ENCODE measurements at regions not wholly inside any gene's neighbourhood (a gene's known extent, or its start where the extent isn't known, plus 50 kb on each side); places are given as distances from the start of the nearest gene placed in this dataset.
"Not testable (repeated sequence)": the region's sequence is repeated elsewhere in the genome, so short reads cannot be mapped to it uniquely, and the experiment has no call there.

DNA sequence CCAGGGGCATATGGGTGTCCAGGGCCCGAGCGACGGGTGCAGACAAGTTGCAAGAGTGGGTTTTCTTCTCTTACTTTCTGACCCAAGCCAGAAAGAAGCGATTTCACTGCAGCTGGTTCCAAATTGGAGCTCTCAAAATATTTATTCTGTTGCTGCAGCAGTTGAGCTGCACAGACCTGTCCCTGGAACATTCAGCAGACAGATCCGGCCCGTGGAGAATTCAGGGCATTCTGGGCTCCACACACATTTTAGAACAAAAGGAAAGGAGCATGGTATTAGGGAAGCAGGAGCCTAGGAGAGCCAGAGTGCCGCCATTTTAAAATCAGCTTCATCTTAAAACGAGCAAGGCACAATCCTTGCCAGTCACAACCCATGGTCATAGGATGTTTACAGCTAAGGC lies 135.3 kb upstream of the TPM1 start:
- DNase-seq (ENCODE audit: low read depth in 3 of 3) = no peak

DNA sequence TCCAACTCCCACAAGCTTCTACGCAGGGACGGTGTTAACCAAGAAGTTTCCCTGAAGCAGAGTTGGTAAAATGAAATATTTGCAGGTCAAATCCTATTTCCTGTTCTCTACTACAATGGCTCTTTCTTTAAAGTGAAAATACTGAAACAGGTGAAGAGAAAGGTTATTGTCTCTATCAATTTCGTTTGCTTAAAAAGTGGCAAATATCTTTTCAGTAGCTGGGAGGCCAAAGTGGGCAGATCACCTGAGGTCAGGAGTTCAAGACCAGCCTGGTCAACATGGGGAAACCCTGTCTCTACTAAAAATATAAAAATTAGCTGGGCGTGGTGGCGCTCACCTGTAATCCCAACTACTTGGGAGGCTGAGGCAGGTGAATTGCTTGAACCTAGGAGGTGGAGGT lies 134.2 kb upstream of the TPM1 start:
- DNase-seq (ENCODE audit: low read depth in 3 of 3) = not testable (repeated sequence)

DNA sequence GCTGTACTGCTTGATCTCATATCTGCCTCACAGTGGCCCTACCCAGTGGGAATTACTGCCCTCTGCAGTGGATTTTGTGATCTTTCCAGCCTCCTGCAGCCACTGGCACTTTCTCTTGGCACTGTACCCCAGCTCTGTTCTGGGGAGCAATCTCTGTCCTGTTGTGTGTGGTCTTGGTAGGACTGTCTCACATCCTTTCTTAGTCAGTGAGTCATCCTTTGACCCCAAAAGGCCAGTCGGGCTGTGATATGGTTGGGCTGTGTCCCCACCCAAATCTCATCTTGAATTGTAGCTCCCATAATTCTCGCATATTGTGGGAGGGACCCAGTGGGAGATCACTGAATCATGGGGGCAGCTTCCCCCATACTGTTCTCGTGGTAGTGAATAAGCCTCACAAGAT lies 133.3 kb upstream of the TPM1 start:
- DNase-seq (ENCODE audit: low read depth in 3 of 3) = no peak

DNA sequence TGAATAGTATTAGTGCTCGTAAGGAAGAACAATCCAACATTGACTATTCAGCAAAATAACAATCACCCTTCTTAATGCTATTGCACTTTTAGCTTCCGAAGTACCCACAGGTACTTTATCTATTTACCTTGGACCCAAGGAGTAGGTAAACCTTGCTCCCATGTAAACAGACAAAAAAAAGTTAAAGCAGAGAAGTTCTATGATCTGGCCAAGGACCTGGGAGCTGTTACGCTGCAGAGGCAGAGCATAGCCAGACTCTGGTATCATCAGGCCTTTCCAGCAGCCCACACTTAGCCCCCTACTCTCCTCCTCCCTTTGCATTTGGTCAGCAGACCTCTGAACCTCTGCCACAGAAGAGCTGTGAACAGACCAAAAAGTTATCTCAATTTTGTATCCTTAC lies 130.3 kb upstream of the TPM1 start:
- no peak for DNase-seq (ENCODE audit: low read depth in 3 of 3)

DNA sequence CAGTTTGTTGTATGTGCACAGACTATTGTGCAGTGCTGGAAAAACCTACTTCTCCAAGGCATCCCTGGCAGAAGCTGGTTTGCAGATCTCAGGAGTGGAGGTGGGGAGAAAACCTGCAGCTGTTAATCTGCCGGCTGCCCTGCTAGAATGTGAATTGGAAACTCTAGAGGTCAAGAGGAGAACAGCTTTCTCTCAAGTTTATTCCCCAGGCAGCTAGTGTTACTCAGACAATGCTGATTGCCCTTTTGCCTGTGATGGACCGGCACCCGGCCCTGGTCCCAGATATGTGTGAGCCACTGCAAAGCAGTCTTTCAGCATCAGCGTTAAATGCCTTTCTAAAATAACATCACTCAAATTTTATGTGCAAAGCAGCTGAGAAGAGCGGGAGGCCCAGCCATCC lies 129.7 kb upstream of the TPM1 start:
- DNase-seq (ENCODE audit: low read depth in 3 of 3) = no peak

DNA sequence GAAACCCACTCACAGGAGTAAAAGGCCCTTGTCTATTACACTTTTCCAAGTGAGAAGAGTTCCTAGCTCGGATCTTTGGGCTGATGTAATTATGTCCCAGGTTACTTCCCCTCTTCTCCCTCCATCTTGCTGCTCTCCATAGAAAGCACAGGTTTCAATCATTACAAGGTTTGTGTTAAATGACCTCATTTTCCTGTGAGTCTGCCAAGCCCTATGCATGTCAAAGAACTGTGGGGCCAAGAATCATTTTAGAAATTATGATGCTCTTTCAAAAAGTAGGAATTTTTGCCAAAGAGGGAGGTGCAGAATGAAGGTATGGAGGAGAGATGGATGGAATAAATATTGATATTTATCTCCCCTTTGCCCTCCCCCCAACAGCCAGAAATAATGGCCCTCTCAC lies 129.3 kb upstream of the TPM1 start:
- DNase-seq (ENCODE audit: low read depth in 3 of 3) = no peak

DNA sequence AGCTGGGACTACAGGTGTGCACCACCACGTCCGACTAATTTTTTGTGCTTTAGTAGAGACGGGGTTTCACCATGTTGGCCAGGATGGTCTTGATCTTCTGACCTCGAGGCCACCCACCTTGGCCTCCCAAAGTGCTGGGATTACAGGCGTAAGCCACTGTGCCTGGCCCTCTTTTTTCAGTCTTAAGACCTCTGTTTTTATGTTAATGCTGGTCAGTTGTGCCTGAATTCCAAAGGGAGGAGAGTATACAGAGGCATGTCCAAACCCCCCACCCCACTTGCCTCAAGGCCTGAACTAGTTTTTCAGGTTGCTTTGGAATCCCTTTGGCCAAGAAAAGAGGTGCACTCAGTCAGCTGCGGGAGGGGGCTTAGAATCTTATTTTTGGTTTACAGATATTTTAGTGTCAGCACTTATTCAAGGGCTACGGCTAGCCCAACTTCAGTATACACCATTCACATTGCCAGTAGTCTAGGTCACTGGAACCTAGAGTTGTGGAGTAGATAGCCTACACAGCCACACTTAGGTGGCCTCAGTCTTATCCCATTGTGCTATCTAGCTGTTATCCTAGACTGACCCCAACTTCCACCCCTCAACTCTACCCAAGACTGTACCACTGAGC lies 128.0 kb upstream of the TPM1 start:
- no peak for DNase-seq (ENCODE audit: low read depth in 3 of 3)

DNA sequence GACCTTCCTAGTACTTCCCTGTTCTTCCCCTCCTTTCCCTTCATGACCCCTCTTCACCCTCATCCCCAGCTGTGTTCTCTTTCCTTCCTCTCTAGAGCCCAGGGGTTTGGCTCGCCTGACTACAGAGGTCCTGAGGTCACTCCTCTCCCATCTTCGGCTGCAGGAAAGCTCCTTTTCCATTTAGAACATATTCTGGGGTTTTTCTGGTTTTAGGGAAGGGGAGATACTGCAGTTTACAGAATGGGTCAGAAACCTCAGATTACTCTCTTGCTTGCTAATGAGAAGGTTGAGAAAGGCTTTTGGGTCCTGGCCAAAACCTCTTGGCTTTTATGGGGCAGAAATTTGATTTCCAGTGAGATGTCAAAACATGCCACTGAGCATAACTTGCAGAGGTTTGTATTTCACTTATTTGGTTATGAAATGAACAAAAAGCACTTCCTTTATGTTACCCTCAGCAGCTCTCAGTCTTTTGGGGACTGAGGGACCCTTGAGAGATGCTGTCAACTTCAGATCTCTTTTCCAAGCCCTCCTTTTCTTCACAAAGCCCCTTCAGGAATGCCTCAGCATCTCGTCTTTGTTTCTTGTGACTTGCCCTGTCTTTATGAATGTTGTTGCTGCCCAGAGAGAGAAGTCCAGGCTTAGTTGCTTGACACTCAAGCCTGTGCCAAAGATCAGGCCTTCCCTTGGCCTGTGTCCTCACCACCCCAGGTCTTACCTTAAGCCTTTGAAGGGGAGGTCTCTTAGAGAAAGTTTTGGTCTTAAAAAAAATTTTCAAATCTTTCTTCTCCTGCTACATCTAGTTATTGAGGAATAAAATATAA lies 121.7 kb upstream of the TPM1 start:
- no peak for DNase-seq (ENCODE audit: low read depth in 3 of 3)

DNA sequence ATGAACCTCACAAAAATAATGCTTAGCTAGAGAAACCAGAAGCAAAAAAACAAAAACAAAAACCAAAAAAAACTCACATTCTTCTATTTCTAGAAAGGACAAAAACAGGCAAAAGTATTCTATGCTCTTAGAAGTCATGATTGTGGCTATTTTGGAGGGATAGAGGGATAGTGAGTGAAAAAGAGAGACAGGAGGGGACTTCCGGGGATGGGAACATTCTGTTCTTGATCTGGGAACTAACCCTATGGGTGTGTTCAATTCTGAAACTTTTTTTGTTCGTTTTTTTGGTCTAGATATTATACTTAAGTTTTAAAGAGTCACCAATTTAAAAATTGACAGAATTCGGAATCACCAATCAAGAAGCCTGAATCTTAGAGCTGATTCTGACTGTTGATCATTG lies 120.0 kb upstream of the TPM1 start:
- no peak for DNase-seq (ENCODE audit: low read depth in 3 of 3)

DNA sequence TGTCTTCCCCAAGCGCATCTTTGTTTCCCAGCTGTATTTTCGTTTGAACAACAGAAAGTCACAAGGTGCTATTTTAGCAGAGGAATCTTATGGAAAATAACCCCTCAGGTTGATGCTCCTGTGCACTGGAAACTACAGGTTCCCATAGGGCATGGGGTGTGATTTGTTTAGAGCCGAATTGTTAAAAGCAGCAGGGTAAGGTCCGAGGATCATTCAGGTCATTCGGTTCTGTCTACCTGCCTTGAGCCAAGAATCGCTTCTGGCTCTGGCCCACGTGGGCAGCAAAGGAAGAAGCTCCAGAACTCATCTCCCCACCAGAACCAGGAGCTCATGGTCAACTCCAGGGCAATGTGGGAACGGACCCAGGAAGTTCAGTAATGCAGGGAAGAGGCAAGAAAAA lies 116.7 kb upstream of the TPM1 start:
- DNase-seq (ENCODE audit: low read depth in 3 of 3) = no peak

DNA sequence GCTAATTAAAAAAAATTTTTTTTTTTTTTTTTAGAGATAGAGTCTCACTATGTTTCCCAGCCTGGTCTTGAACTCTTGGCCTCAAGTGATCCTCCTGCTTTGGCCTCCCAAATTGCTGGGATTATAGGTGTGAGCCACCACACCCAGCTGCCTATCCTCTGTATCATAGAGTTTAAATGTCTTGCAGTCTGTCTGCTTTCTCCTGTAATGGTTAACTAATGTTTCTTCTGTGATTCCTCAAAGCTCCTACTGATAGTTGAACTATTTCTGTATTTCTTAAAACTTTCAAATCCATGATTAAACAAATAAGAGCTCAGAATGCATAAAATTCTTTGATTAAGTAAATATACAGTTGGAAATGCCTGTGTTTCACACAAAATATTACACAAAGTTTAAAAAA lies 115.4 kb upstream of the TPM1 start:
- DNase-seq (ENCODE audit: low read depth in 3 of 3) = no peak

DNA sequence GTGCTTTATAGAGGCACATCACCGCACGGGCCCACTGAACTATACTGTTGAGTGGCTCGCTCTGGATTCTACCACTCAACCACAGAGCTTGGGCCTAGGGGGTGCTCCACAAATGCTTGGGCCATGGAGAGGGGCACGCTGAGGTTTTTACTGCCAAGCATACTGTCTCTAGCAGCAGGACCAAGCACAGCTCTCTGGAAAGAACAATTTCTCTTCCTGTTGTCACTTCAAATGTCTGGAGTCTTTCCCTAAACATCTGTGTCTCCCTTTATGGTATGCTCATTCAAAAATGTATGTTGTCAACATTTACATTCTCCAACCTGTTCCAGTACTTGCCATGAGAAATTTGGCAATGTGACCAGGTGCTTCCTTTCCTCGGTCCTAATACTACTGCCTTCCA lies 114.7 kb upstream of the TPM1 start:
- DNase-seq (ENCODE audit: low read depth in 3 of 3) = no peak

DNA sequence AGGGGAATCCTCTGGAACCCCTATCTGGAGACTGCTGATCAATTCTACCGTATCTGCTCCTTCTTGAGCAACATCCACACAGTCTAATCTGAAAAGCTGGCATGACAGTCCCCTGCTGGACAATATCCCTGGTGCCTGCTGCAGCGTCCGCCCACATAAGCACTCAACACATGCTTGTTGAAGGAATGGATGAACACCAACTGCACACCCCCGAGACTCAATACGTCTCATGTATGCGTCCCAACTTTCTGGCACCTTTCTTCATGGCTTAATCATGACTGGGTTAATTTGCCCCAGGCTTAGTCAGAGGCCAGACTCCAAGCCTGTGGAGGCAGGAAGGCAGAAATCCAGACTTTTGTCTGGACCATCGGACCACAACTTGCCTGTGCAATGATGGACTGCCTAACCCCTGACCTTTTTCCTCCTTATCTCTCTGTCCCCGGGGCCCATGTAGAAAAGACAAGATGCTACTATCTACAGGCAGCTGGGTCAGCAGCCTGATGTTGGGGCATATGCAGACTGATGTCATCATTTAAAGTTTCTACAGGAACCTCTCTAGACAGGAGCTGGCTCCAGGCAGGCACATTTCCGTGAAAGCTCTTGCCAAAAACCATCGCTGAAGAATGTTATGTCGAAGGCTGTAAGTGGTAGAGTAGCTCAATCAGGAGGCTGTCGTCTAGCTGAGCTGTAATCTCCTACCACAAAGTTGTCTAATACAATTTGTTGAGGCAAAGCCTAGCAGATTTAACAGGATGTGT lies 114.1 kb upstream of the TPM1 start:
- DNase-seq (ENCODE audit: low read depth in 3 of 3) = no peak

DNA sequence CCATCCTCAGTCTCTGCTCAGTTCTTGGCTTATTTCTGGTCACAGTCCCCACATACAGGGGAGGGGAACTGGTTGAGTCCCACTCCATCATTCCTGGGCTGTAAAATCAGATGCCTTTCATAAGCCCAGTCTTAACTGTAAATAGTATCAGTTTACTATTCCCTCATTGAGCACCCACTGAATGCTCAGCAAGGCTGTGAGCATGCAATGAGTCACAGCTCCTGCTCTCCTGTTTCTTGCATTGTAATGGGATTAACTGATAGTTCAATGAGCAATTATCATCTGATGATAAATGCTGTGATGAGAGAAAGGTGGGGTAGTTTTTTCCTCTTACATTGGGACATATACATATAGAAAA lies 113.6 kb upstream of the TPM1 start:
- no peak for DNase-seq (ENCODE audit: low read depth in 3 of 3)

DNA sequence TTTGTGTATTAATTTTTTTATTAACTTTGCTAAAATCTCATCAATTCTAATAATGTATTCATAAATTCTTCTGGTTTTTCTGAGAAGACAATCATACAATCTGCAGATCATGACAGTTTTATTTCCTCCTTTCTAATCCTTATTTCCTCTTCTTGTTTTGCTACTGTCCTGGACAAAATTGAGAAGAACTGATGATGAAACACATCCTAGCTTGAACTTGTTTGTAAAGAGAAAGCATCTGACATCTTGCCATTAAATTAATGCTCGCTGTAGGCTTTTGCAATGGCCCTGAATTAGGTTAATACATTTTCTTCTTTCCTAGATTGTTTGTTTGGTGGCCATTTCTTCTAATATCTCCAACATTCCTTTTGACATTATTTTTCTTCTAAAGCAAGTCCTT lies 110.9 kb upstream of the TPM1 start:
- no peak for DNase-seq (ENCODE audit: low read depth in 3 of 3)

DNA sequence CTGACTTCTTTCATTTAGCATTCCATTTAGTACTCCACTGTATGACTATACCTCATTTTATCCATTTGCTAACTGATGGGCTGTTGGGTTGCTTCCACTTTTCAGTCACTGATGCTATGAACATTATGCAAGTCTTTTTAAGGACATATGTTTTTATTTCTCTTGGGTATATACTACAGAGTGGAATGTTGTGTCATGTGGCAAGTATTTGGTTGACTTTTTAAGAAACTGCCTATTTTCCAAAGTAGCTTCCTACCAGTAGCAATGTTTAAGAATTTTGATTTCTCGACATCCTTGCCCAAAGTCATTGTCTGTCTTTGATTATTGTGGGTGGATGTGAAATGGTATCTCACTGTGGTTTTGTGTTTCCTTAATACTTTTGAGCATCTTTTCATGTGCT lies 110.1 kb upstream of the TPM1 start:
- DNase-seq (ENCODE audit: low read depth in 3 of 3) = no peak

DNA sequence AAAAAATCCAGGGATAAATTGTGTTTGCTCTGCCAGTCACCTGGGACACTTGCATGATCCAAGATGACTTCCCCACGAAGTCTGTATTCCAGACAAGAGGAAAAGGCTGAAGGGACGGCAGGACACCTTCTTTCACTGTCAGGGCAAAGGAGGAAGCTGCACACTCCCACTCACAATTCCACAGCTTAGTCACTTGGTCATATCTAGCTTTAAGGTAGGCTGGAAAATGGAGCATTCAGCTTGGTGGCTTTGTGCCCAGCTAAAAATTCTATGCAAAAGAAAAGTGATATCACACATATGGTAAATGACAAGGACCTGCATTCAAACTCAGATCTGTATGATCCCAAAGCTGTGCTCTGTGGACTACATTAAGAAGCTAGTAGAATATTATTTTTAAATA lies 109.2 kb upstream of the TPM1 start:
- DNase-seq (ENCODE audit: low read depth in 3 of 3) = no peak

DNA sequence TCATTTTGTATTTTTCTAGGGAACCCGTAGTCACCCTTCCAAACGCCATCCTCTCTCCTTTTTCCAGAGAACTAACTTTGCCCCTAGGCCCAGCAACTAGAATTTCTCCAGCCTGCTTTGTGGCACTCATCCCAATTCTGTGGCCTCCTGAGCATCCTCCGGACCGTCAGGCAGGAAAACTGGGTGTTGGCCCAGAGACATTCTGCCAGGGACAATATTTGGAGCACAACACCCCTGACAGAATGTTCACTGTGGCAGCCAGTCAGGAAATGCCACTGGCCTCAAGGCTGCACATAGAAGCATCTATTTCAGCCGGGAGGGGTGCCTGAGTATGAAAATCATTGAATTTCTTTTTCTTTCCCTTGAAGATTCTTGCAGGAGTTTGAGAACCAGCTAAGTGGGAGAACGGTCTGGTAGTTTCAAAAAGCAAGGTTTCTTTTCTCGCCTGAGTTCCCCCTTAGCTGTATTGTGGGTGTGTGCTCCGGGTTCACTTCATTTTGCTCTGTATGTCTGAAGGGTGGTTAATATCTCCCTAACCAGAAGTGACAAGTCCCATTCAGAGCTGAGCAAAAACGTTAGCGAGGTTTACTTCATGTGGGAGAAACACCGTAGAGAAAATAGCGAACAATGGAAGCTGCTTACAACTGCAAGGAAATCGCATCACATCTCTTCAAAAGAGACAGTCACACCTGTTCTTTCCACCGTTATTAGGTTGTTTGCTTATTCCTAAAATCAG lies 108.1 kb upstream of the TPM1 start:
- no peak for DNase-seq (ENCODE audit: low read depth in 3 of 3)

DNA sequence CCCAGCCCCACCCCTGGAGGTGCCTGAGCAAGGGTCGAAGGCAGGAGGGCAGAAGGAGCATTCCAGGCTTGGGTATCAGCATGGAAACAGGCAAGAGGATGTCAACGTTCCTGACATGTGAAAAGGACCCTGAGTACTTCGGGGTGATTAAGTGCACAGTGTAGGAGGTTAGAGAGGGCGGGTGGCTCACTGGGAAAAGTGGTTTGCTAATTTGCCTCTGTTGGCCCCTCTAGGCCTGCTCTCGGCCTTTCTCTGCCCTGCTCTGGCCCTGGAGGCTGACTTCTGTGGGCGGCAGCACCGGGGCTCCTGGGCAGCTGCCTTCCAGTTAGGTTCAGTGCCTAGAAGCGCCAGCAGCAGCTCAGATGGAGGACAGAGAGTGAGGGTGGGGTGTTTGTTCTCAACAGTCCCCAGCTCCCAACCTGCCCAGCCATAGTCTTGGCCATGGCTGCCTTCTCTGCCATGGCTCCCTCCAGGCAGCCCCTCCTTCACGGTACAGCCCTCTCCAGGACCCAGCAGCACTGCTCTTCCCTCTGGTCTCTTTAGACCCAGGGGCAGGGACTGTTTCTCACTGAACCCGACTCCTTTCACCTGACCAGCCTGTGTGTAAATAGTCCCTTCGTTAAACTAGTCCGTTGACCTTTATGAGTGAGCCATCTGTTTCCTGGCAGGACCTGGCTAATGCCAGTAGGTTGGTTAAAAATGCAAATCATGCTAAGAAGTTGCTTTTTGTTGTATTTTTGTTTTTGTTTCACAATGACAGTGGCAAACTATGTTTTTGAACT lies 107.1 kb upstream of the TPM1 start:
- DNase-seq (ENCODE audit: low read depth in 3 of 3) = no peak

DNA sequence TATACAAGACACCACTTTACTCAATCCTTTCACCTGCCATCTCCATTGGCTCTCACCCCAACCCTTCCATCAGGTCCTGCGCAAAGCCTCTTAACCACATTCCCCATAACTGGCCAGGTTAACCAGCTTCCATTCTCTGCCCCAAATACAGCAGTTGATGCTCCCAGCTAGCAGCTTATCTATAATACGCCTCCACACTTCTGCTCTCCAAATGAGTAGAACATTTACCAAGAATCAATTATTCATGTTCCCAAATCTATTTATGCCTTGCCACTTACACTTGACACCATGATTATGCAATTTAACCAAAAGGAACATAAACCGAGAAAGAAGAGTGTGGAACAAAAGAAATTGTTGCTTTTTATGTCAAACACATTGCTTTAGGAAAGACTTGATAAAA lies 103.7 kb upstream of the TPM1 start:
- no peak for DNase-seq (ENCODE audit: low read depth in 3 of 3)

DNA sequence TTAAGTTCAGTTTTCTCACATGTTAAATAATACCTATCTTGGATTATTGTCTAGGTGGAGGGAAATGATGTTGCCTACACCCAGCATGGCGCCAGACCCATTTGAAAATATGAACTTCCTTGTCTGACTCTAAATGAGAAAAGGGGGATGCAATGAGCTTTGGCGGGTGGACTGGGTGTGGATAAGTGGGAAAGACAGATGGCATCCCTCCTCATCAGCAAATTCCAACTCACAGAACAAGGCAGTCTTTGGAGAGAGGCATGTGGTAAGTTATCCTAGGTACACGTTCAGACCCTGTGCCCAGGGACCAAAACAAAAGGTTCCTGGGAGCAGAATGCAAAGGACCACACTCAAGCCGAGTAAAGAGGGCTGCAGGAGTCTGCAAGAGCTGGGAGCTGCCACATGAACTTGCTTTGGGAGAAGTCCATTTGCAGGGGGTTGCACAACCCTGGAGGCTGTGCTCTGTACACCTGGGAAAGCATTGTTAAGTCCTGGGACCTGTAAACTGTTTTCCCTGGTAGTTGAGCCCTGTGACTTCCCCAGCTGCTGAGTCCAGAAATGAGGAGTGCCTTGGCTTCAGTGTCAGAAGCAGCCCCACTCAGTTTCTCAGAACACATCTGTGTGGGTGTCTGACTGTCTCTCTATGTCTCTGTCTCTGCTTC lies 102.3 kb upstream of the TPM1 start:
- no peak for DNase-seq (ENCODE audit: low read depth in 3 of 3)

All from stimulated activated CD4-positive, alpha-beta T cell treated with anti-CD3 and anti-CD28 coated beads, TNF-alpha, amount 100 ng/mL, for 48 hours (primary cell).